GM12874 (cell line): ENCODE measurements at regions not wholly inside any gene's neighbourhood (a gene's known extent, or its start where the extent isn't known, plus 50 kb on each side); places are given as distances from the start of the nearest gene placed in this dataset.

ENCODE experiments used
- CTCF ChIP-seq: IDR thresholded peaks from 2 replicates; pipeline ENCODE4 v1.5.1; 2011; ENCODE audit warnings: low read depth, mild to moderate bottlenecking, control low read depth, low read length, moderate library complexity; ENCODE audit not compliant: insufficient read depth

GRCh38 chr10:10629512-10629911 is 388.2 kb upstream of the CELF2 start:
- TF ChIP-seq CTCF = no peak

DNA sequence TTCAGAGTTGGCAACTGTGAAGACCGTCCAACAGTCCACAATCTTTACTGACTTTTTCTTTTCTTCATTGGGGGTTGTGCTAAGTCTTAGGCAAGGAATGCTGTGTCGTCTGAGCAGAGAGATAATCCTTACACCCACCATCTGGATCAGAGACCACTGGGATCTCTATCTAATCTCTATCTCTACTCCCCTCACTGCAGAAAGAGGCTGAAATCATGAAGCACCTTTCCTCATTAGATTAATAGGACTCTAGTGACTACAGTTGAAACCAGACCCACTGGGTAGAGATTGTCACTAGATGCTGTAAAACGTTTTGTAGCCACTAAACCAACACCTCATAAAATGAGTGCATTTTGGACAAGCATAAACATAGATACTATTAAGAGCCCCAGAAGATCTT is 387.4 kb upstream of the CELF2 start:
- TF ChIP-seq CTCF = no peak

DNA sequence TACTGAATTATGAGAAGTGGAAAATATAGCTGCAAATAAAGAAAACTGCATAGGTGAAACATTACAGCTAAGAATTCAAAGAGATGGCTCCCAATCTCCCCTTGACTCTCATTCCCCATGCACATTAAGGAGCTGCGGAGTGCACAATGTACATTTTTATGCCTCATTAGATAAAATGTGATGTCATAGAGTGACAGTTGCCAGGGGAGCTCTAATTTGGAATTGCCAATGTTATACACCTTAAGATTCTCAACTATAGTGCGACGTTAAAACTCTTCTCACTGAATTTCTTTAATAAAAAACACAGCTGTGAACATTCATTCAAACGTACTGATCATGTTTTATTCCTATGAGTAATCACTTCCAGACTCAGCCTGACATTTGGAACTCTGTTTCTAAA is 386.9 kb upstream of the CELF2 start:
- no peak for TF ChIP-seq CTCF

DNA sequence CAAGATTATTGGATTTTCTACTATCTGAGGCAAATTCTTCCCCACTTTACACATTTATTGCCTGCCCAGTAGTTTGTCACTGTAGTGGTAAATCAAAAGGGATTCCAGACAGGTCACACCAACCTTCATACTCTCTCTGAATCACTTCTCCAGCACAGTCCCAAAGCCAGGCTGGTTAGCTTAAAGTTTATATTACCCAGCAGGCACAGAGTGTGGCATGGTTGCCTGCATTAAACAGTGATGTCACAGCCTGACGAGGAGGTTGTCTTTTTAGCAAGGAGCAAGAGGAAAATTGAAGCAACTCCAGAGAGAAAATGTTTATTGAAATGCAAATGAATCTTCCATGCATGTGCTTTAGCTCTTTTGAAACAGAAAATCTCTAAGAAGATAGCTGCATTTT is 375.5 kb upstream of the CELF2 start:
- TF ChIP-seq CTCF = no peak

- no peak for TF ChIP-seq CTCF
These were observed 374.9 kb upstream of the CELF2 start for GRCh38 chr10:10642751-10643150.

- no peak for TF ChIP-seq CTCF
These were observed 373.5 kb upstream of the CELF2 start for GRCh38 chr10:10644008-10644646.

DNA sequence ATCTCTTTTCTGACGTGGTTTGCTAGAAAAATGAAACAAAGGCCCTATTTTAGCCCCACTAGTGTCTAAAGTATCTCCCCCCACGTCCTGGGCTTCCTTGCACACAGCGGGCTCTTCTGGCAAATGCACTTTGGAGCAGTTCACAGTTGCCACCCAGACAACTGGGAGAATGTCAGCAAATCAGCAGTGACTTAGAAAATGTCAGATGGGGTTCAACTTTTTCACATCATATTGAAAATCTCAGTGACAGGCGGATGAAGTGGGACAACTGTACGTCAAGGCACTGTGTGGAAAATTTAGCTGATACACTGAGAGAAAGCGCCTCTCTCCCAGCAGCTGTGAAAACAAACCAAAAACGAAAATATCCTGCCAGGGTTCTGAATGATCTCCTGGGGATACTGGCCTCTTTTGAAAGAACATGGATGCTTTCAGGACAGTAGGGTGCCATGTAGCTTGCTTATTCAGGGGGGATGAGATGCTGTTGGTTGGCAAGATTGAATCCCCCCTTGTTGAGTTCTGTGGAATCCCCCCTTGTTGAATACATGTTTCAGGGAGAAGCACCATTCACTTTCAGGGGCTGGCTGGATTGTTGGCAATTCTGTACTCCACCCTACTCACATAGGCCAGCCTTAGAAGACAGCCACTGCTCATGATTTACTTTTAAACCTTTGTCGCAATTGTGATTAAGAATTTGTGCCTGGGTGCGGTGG is 372.8 kb upstream of the CELF2 start:
- no peak for TF ChIP-seq CTCF
